Panc1 (cell line): ENCODE measurements at regions not wholly inside any gene's neighbourhood (a gene's known extent, or its start where the extent isn't known, plus 50 kb on each side); places are given as distances from the start of the nearest gene placed in this dataset.

Experiments
- ATAC-seq: fragments of 200-7000 bp; cut with Tn5 transposase; 2 replicates; pipeline ENCODE4 v1.9.1; 2020; ENCODE audit warnings: mild to moderate bottlenecking, moderate library complexity
- BruUV-seq: library from RNA; stranded (reverse); fragments of 400-500 nt; replicated peaks from 2 replicates; lab custom pipeline; 2021; lab: Mats Ljungman, UMichigan
- CTCF ChIA-PET: fragments of 300-600 bp; sonication (Branson Sonifier 250); formaldehyde crosslinking; loops from one replicate; lab custom pipeline; 2022; ENCODE audit warnings: antibody characterized with exemption; lab: Charles Lee
- POLR2A ChIA-PET: fragments of 300-600 bp; sonication (Branson Sonifier 250); formaldehyde crosslinking; loops from one replicate; lab custom pipeline; 2022; ENCODE audit warnings: antibody characterized with exemption; lab: Charles Lee
- DNase-seq: peaks from one replicate; pipeline ENCODE4 v3.0.0-alpha.2; 2010; ENCODE audit warnings: low read depth, low spot score
- H3K27ac ChIP-seq: 2 replicates; pipeline ENCODE4 v1.5.1; 2011; ENCODE audit warnings: mild to moderate bottlenecking, low read length, inconsistent platforms
- H3K27me3 ChIP-seq: fragments of 200-500 bp; sonication (Bioruptor generic); 2 replicates; pipeline ENCODE4 v1.6.0; 2014; ENCODE audit warnings: low read length, inconsistent platforms; ENCODE audit not compliant: control insufficient read depth, insufficient read depth
- H3K36me3 ChIP-seq: fragments of 200-500 bp; sonication (Bioruptor generic); 2 replicates; pipeline ENCODE4 v1.5.1; 2014; ENCODE audit warnings: inconsistent platforms, mild to moderate bottlenecking, low read length, moderate library complexity; ENCODE audit not compliant: control insufficient read depth, insufficient read depth
- H3K4me1 ChIP-seq: 2 replicates; pipeline ENCODE4 v1.5.1; 2011; ENCODE audit warnings: inconsistent platforms, mild to moderate bottlenecking, low read length, moderate library complexity; ENCODE audit not compliant: control insufficient read depth, insufficient read depth
- H3K4me3 ChIP-seq, 2 experiments: 2 replicates each; pipeline ENCODE4 v1.5.1; 2011 to 2012; ENCODE audit warnings: low read depth in 2 of 2, low read length in 2 of 2, mild to moderate bottlenecking in 2 of 2, inconsistent platforms in 1 of 2, moderate library complexity in 1 of 2
- H3K9me3 ChIP-seq: fragments of 200-500 bp; sonication (Bioruptor generic); 2 replicates; pipeline ENCODE4 v1.5.1; 2014; ENCODE audit warnings: low read depth, mild to moderate bottlenecking, inconsistent platforms, low read length, moderate library complexity; ENCODE audit not compliant: control insufficient read depth, insufficient read depth
- CTCF ChIP-seq: fragments of 450-650 bp; IDR thresholded peaks from 2 replicates; pipeline ENCODE4 v1.5.1; 2017; ENCODE audit warnings: mild to moderate bottlenecking
- POLR2AphosphoS5 ChIP-seq: IDR thresholded peaks from 2 replicates; pipeline ENCODE4 v1.6.1; 2012; ENCODE audit warnings: mild to moderate bottlenecking, low read depth, low read length, moderate library complexity
- REST ChIP-seq, 2 experiments: IDR thresholded peaks; 2 replicates each; pipeline ENCODE4 v1.6.1; 2011 to 2012; ENCODE audit warnings: low read depth in 2 of 2, control low read depth in 1 of 2, low read length in 1 of 2, mild to moderate bottlenecking in 1 of 2, moderate library complexity in 1 of 2; ENCODE audit not compliant: insufficient read depth in 1 of 2
- SIN3A ChIP-seq: IDR thresholded peaks from 2 replicates; pipeline ENCODE4 v1.6.1; 2012; ENCODE audit warnings: low read depth, mild to moderate bottlenecking, low read length, moderate library complexity, borderline replicate concordance; ENCODE audit not compliant: insufficient read depth
- TCF7L2 ChIP-seq: IDR thresholded peaks from 2 replicates; pipeline ENCODE4 v1.6.1; 2011; ENCODE audit warnings: mild to moderate bottlenecking, low read depth, low read length, inconsistent platforms
- in situ Hi-C: cut with HindIII; loops from 2 replicates; pipeline ENCODE4 v1.10.0; 2016; ENCODE audit warnings: low sequenced_read_pairs, low pct_unique_long_range_greater_than_20kb
- intact Hi-C: fragments of 100-400 bp; cut with micrococcal nuclease; formaldehyde crosslinking; loops from one replicate; pipeline ENCODE4 v1.10.0; 2022; ENCODE audit not compliant: unreplicated experiment

- CTCF ChIA-PET: interaction anchor here (0.6 kb wide), 1 partner anchor 13 kb away, joined by 3 read pairs; no protein-coding TSS in a partner anchor
Observed at GRCh38 chr12:114888448-114888847, 204.5 kb upstream of the TBX3 start.

GRCh38 chr12:114885501-114885900 lies 201.5 kb upstream of the TBX3 start:
- no peaks in the 10 kb centered on the region for H3K4me1 ChIP-seq
- ChIA-PET CTCF (no interaction called here), POLR2A (no interaction called here)
- H3K27me3 ChIP-seq: no peaks in the 10 kb centered on the region
- H3K9me3 ChIP-seq: no peaks in the 10 kb centered on the region
- no peak for DNase-seq
- in situ Hi-C loops (no loop called here), intact Hi-C loops (no loop called here)
- H3K36me3 ChIP-seq: no peaks in the 10 kb centered on the region
- H3K27ac ChIP-seq: no peak overlapping the region
- BruUV-seq: no TSS peak
- no peak overlapping the region for H3K4me3 ChIP-seq
- ATAC-seq: no peak
- TF ChIP-seq CTCF (no peak), SIN3A (no peak), REST (IDR thresholded peaks at IDR 0.05; ENCODE audit: insufficient read depth in 1 of 2, low read depth in 2 of 2, low read length in 1 of 2) (no peak), POLR2AphosphoS5 (no peak), TCF7L2 (no peak)

More at GRCh38 chr12:114888448-114888847, 204.5 kb upstream of the TBX3 start:
- intact Hi-C loops: no loop called here
- Histone ChIP-seq H3K4me1 (no peaks in the 10 kb centered on the region), H3K36me3 (no peaks in the 10 kb centered on the region), H3K27me3 (no peaks in the 10 kb centered on the region), H3K27ac (no peak overlapping the region), H3K9me3 (no peaks in the 10 kb centered on the region), H3K4me3 (no peak overlapping the region)
- in situ Hi-C loops: no loop called here
- BruUV-seq: no TSS peak
- TF ChIP-seq REST (IDR thresholded peaks at IDR 0.05; ENCODE audit: insufficient read depth in 1 of 2, low read depth in 2 of 2, low read length in 1 of 2): no peak
- no peak for TF ChIP-seq POLR2AphosphoS5
- no peak for TF ChIP-seq CTCF
- TF ChIP-seq SIN3A: no peak
- TF ChIP-seq TCF7L2: no peak
- DNase-seq (no peak), ATAC-seq (no peak)
- POLR2A ChIA-PET: no interaction called here
